OCI-M2 (cell line): ENCODE measurements at regions not wholly inside any gene's neighbourhood (a gene's known extent, or its start where the extent isn't known, plus 50 kb on each side); places are given as distances from the start of the nearest gene placed in this dataset.

Experiments used
- DNase-seq: peaks from one replicate; lab custom pipeline; 2025; ENCODE audit not compliant: unreplicated experiment; lab: John Stamatoyannopoulos, UW

DNA sequence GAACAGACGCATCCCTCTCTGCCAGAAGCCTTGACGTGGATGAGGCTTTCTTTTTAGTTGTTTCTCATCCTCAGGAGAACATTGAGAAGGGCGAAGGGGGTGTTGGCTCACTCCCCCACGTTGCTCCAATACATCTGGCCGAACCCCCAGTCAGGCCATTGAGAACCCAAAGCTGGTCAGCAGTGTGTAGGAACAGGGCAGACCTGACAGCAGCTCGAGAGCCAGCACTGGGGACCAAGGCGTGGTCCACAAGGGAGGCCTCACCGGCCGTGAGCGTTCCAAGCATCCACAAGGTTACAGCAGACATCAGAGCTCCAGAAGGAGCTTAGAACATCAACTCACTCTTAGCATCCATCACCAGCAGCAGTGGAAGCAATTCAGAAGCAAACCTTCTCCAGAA lies 387.9 kb upstream of the ARID1B start:
- no peak for DNase-seq

DNA sequence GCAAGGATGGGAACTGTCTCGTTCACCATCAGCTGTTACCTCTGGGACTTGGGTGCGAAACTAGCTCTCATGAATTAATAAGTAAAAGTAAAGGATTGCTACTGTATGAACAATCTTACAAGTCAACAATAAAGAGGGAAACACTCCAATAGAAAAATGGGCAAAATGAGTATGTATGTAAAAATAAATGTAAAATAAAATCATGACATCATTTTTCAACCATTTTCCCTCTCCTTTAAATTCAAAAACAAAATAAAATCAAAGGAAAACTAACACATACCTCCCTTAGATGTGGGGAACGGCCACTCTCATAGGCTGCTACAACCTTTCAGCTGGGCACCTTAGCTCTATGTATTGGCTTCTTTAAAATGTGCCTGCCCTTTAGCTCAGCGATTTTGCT lies 389.7 kb upstream of the ARID1B start:
- DNase-seq = no peak

DNA sequence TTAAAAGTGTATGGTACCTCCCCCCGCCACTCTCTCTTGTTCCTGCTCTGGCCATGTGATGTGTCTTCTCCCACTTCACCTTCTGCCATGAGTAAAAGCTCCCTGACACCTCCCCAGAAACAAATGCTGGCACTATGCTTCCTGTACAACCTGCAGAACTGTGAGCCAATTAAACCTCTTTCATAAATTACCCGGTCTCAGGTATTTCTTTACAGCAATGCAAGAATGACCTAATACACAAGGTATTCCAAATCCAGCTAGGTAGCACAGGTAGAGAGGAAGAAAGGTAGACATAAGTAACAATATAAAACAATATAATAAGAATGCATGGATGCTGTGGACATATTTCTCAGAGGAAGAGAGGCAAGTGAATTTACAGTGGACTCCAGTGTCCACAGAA lies 394.1 kb upstream of the ARID1B start:
- DNase-seq = no peak

DNA sequence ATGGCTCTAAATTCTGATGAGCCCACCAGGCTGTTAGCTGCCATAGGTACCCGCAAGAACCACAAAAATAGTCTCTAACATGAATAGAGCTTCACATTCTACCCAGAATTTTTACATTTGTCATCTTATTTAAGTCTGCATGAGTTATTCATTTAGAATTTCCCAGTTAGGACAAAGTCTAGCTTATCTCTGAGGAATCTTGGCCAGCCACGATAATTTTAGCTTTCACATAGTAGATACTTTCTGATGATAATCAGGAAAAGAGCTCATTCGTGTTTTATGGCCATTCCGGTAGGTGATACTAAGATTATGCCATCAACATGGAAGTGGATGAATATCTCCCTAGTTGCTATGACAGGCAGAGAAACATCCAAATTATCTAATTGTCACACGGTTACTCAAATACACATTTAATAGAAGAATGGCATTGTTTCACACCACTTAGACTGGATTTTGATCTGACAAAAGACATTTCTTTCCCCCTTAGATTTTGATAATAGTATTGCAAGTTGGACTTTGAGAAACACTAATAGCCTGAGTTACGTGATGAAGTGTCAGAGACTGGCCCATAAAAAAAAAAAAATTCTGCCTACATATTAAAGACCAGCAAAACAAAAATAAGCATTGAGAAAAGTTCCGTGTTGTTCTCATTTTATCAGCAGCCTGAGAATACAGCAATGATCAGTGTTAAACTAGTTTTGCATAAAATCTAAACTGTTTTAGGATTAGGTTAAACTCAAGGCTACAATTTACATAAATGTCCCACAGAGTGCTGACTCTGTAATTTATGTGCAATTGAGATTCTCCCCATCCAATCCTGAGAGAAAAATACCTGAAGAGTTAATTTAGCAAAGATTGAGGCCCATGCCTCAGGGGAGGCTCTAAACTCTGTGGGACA lies 397.5 kb upstream of the ARID1B start:
- DNase-seq = no peak

DNA sequence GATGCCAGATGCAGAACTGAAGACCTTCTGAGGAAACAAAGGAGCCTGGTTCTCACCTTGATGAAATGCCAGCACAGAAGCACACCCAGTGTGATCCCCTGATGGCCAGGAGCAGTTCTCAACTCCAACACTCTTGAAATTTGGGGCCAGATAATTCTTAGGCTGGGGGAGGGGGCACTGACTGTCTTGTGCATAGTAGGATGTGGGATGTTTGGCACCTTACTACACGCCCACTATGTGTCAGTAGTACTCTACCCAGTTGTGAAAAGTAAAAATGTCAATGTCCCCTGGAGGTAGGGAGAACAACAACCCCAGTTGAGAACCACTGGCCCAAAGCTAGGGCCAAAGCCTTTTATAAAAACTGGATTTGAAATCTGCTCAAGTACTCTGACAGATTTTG lies 398.3 kb upstream of the ARID1B start:
- DNase-seq = no peak

DNA sequence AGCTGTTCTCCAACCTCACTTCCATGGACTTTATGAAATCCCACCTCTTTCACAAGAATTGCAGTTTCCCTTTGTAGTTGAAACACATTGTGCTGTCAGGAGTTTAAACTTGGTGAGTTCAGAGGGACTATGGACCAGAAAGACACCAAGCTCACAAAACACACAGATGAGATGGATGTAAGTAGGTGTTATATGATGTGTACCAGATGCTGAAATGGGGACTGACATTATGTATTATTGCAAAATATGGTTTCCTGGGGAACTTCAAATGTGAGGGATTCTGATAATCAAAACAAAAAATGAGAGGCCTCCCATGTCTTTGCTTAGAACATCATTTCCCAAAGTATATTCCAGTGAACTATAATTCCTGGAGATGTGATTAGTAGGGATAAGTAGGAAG lies 401.1 kb upstream of the ARID1B start:
- no peak for DNase-seq

DNA sequence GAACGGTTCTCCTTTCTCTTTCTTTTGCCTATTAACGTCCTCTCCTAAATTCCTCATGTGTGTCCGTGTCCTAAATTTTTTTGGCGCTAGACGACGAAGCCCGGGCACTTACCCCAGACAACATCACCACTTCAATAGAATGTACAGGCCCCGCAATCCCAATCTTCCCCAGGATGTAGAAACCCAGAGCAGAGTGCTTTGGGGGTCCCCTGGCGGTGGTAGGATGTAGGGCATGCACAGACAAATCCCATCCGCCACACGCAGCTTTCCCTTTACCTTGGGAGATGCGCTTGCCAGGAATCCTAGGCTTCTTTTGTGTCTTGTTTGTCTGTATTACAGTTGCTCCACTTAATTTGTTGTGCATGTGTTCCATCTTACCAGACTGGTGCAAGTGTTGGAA lies 417.3 kb upstream of the ARID1B start:
- no peak for DNase-seq

DNA sequence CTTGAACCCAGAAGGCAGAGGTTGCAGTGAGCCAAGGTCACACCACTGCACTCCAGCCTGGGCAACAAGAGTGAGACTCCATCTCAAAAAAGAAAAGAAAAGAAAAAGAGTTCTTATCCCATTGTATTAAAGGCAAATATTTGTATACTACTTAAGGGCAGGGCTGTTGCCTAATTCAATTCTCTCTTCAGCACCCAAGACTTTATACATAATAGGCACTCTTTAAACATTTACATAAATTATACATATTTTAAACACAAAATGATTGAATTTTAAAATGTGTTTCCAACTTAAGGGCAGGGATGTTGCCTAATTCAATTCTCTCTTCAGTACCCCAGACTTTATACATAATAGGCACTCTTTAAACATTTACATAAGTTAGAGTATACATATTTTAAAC lies 424.3 kb upstream of the ARID1B start:
- no peak for DNase-seq

DNA sequence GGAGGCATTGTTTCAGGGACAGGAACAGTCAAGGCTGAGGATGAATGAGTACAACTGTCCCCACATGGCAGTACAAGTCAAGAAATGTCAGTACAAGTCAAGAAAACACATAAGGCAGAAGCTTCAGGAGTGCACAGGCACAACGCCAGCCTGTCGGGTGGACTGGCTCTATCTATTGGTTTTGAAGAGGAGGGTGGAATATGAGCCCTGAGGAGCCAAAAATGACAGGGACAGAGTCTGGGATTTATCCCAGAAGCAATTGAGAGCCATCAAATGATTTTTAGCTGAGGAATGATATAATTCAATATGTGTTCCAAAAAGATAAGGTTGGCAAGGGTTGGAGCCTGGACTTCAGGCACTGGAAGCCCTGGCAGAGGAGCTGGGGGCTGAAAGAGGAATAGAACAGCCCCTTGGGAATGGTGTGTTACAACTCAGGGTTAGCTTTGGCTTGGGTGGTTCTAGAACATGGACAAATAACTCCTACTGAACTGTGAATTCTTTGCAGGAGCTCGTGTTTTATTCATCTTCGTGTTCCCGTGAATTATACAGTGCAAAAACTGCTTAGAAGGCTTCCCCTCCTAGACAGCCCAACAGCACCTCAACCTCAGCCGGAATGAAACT lies 425.7 kb upstream of the ARID1B start:
- DNase-seq = no peak

DNA sequence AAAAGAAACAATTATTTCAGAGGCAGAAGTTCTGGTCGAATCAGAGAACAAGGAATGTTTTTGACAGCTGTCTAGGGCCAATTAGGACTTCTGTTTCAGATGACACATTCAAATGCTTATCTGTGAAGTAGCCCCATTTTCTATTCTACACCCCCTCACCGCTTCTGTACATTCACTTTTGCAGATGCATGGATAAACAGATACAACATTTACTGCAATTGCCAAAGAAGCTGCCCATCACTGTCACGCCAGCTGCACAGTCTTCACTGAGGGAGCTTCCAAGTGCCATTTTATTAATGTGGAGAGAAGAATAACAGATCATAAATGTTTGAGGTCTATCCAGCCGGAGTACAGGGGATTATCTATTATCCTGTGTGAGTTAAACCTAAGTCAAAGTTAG lies 426.8 kb upstream of the ARID1B start:
- DNase-seq = no peak

DNA sequence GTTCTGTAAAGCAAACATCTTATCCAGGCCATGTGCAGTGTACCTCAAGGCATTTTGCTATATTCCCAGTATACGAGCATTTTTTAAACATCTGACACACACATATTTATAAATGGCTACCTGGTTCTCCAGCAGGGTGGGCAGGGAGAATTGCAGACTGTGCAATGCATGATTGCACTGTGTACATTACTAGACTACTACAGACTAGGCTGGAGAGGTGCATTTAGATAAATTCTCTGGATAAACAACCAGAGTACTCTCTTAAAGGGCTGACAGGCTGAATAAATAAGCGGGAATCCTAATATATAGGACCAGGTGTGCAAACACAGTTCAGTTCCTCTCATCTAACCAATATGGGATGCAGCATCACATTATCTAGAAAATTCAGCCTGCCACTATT lies 428.3 kb upstream of the ARID1B start:
- no peak for DNase-seq

DNA sequence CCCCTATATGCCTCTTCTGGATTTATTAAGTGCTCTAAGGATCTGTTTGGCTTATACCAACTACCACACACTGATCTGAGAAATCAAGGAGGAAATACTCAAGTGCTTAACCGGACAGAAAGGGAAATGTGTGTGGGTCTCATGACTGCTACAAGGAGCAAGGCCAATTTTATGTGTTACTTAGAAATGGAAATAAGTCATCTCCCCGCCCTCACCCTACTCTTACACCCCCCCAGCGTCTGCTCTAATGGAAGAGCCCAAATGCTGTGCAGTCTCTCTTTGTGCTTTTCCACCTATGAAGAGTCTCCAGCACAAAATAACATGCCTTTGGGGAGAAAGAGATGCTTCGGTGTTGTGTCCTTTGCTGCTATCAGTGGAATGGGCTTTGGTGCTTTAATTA lies 428.8 kb upstream of the ARID1B start:
- DNase-seq = no peak

DNA sequence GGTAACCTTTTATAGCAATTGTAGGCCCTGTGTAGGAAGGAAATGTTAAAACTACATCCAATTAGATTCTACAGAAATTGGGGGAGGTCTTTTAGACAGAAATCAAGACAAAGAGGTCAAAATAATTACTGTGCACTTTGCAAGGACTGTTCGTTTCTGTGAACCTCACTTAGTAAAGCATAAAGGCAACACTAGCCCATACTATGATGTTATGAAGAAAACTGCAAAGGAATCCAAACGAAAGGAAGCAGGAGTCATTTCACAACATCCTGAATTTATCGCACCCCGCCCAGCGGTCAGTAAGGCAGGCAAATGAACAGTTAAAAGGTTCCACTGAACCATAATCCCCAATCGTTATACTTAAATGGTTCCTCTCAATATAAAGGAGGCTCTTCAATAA lies 429.5 kb upstream of the ARID1B start:
- DNase-seq = no peak

DNA sequence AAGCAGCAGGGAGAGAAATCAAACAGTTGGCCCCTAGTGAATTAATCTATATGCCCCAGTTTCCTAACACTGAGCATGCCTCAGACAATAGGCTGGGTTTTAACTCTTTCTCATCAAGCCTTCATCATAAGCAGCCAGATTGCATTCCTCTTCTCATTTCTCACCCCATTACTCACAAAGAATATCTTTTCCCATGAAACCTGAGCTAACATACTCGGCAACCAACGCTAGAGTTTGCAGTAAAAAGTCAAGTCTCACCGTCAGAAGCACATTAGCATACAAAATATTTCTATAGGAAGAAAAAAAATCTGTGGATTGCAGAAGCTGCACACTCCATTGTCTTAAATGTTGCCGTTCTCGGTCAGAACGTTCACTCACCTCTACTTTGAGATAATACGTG lies 429.9 kb upstream of the ARID1B start:
- no peak for DNase-seq

DNA sequence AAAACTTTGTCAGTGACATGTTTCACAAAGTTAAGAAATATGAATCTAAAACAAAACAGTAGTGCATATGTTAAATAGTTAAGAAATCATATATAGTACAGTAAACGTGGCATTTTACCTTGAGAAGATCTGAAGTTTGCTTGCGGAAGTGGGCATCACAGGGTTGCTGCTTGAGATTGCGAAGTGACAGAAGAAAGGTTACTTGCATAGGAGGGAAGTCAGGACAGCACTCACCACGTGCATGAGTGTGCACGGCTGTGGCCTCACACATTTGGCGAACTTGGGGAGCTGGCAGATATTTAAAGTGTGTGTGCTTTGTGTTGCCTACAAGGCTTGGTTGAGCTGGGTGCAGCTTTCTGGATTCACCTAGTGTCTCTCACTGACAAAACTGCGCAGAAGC lies 431.5 kb upstream of the ARID1B start:
- DNase-seq = no peak

DNA sequence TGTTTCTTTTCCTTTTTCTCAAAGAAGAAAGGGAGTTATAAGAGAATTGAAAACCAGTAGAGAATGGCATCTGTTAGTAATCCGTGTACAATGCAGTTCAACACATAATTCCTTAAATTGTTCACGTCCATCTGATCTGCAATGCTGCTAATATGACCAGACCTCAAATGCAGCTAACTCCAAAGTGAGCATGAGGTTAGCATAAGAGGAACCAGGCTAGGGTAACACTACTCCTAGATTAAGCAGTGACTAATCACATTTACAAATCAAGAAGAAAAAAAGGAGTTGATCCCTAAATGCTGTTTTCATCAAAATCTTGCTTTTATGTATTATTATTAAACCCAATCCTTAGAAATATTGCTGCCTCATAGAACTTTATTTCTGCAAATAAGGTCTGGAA lies 432.7 kb upstream of the ARID1B start:
- no peak for DNase-seq

DNA sequence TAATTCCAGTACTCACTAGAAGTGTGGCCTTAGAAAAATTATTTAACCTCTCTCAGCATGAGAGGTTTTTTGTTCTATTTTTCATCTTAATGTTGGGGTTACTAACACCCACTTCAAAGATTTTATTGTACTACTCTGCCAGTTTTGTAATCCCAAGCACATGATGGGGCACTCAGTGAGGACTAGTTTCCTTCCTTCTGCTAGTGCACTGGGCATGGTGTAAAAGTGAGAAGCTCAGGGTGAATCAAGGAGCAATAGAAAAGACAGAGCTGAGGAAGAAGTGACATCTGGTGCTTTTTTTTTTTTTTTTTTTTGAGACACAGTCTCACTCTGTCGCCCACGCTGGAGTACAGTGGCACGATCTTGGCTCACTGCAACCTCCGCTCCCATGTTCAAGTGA lies 439.4 kb upstream of the ARID1B start:
- DNase-seq = no peak

DNA sequence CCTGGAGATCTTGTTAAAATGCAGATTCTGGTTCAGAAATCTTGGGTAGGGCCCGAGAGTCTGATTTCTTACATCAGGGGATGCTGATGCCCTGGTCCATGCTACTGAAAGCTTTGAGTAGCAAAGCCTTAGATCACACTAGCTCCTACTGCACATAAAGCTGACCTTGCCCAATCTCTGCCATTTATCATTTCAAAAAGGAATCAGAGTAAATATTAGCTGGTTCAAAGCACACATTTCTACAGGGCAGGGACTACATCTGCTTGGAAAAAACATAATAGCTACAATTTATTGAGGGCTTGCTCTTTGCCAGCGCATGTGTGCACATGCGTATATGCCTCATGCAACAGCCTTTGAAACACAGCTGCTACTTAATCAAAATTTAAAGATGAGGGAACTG lies 440.4 kb upstream of the ARID1B start:
- no peak for DNase-seq

DNA sequence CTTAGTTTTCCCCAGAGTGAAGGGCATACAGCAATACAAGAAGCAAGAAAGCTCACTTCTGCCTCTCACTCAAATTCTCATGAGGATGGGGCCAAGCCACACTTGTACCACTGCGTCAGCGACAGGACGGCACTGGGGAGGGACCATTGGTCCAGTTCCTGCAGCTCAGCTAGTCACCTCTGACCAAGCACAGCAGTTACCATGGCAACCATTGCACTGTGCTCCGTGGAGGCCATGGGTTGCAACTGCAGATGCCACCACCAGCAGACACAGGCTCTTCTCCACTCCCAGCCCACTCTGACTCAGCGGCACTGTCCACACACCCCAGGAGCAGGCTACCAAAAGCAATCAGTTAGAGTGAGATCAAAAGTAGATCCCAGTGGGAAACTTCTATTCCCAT lies 441.1 kb upstream of the ARID1B start:
- DNase-seq = no peak

DNA sequence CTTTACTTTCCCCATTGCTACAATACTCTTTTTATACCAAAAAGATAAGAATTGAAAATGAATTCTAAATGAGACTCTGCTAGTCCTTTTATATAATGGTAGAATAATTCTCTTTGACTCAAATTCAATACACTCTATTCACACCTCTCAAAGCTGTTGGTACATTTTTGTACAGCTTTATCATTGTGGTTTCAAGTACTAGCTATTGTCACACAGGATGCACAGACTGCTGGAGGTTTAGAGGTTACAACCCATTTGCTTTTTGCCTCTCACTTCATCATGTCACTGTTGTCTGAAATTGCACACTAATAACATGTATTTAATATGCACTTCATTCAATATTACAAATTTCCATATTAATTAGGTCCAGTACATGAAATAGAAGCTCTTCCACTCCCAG lies 442.2 kb upstream of the ARID1B start:
- DNase-seq = no peak

DNA sequence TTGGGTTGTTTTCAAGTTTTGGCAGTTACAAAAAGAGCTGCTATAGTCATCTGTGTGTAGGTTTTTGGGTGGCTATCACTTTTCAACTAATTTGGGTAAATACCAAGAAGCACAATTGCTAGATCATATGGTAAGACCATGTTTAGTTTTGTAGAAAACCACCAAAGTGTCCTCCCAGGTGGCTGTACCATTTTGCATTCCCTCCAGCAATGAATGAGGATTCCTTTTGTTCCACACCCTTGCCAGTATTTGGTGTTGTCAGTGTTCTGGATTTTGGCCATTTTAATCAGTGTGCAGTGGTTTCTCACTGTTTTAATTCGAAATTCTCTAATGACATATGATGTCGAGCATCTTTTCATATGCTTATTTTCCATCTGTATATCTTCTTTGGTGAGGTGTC lies 457.5 kb upstream of the ARID1B start:
- no peak for DNase-seq

DNA sequence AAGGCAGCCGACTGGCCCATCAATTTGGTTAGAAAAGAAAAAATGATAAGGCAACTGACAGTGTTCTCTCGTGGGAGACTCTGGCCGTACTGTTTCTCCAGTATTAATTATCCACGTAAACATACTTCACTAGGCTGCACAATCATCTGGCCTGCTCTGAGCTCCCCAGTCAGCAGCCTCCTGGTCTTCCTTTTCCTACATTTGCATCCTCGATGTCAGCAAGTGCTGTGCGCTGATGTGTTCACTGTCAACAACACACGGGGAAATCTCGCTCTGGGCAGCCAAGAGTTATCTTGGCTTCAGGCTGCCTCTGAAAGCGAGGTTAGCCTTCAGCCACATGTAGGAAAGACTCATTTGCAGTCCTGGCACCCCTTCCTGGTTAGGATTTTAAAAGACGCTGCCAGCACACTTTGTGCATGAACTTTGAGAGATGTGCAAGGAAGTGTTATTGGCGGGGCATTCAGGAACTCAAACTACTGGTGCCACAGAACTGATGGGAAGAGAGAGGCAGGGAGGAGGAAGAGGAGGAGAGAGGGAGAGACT lies 460.5 kb upstream of the ARID1B start:
- no peak for DNase-seq

DNA sequence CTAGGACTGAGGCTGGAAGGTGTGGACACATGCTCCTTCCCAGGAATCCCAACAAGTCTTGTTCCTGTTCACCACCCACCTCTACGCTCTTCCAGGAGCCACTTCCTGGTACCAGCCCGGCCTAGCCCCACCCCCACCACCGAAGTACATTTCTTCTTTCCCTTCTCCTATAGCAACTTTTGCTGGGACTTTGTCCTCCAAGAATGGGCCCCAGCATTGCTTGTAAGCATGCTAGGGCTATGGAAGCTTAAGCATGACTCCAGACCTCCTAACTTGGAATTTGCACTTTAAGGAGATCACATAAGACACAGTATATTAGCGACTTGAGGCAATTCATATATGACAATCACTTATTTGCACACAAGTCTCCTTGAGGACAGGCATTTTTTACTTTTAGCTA lies 462.0 kb upstream of the ARID1B start:
- DNase-seq = no peak
